SK-N-SH (cell line): ENCODE measurements at regions not wholly inside any gene's neighbourhood (a gene's known extent, or its start where the extent isn't known, plus 50 kb on each side); places are given as distances from the start of the nearest gene placed in this dataset.

Experiments used
- CTCF ChIP-seq: fragments of 200-600 bp; sonication (generic); IDR thresholded peaks from 2 replicates; pipeline ENCODE4 v1.6.1; 2017; ENCODE audit warnings: antibody characterized with exemption, mild to moderate bottlenecking, moderate library complexity
- ELF1 ChIP-seq: IDR thresholded peaks from 2 replicates; pipeline ENCODE4 v1.4.0; 2012
- EP300 ChIP-seq, 2 experiments: IDR thresholded peaks; 2 replicates each; pipeline versions ENCODE4 v1.4.0 to v1.6.1; 2012; ENCODE audit warnings: borderline replicate concordance in 1 of 2, low read depth in 1 of 2, low read length in 1 of 2
- FOXJ3 ChIP-seq: sonication (generic); formaldehyde crosslinking; IDR thresholded peaks from 2 replicates; pipeline ENCODE4 v1.5.1; 2020; ENCODE audit warnings: mild to moderate bottlenecking, missing genetic modification reagents
- FOXM1 ChIP-seq: IDR thresholded peaks from 2 replicates; pipeline ENCODE4 v1.4.0; 2012; ENCODE audit warnings: low read depth, mild to moderate bottlenecking
- JUND ChIP-seq: IDR thresholded peaks from 2 replicates; pipeline ENCODE4 v1.4.0; 2012
- NRF1 ChIP-seq: IDR thresholded peaks from 2 replicates; pipeline ENCODE4 v1.6.1; 2012; ENCODE audit warnings: low read depth, mild to moderate bottlenecking, low read length
- POLR2AphosphoS5 ChIP-seq: IDR thresholded peaks from 2 replicates; pipeline ENCODE4 v1.6.1; 2012; ENCODE audit warnings: low read depth, low read length
- RAD21 ChIP-seq: IDR thresholded peaks from 2 replicates; pipeline ENCODE4 v1.6.1; 2012; ENCODE audit warnings: mild to moderate bottlenecking, low read length

GRCh38 chr16:11402051-11402744 is 56.9 kb downstream of the RMI2 start:
- TF ChIP-seq NRF1 (no peak), ELF1 (no peak), CTCF (no peak), FOXM1 (no peak), EP300 (IDR thresholded peaks at IDR 0.05; ENCODE audit: borderline replicate concordance in 1 of 2, low read depth in 1 of 2, low read length in 1 of 2) (no peak), JUND (no peak), POLR2AphosphoS5 (no peak), FOXJ3 (CRISPR knock-in tag) (no peak), RAD21 (no peak)
